Kidney epithelial cell (primary cell): ENCODE measurements at regions not wholly inside any gene's neighbourhood (a gene's known extent, or its start where the extent isn't known, plus 50 kb on each side); places are given as distances from the start of the nearest gene placed in this dataset.

ENCODE experiments used
- DNase-seq: peaks from one replicate; pipeline ENCODE4 v3.0.0-alpha.2; 2010; ENCODE audit warnings: low read depth
- H3K27me3 ChIP-seq: 2 replicates; pipeline ENCODE4 v1.6.0; 2011; ENCODE audit warnings: low read length; ENCODE audit not compliant: control insufficient read depth, insufficient read depth
- H3K36me3 ChIP-seq: 2 replicates; pipeline ENCODE4 v1.5.1; 2011; ENCODE audit warnings: low read length; ENCODE audit not compliant: control insufficient read depth, insufficient read depth
- H3K4me3 ChIP-seq: 2 replicates; pipeline ENCODE4 v1.5.1; 2011; ENCODE audit warnings: low read depth, mild to moderate bottlenecking, control low read depth, low read length
- TF ChIP-seq, protein P1 (sequence below): IDR thresholded peaks from 2 replicates; pipeline ENCODE4 v1.5.1; 2011; ENCODE audit warnings: mild to moderate bottlenecking, moderate library complexity, low read length, control low read depth, inconsistent platforms; ENCODE audit not compliant: insufficient read depth, poor library complexity, severe bottlenecking

DNA sequence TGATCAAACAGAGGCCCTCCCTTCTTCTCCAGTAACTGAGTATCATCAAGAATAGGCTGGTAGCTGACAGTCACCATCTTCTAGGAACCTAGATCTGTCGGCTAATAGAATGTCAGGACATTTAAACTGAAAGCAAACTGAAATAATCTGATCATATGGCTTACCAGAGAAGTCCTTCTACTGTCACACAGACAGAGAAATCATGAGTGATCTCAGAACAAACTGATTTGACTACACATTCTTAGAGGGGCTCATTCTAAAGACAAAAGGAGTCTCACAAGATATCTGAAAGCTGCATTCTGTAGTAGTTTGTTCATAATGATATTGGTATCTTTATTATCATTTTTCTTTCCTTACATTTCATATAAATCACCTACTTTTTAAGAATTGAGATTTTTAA lies 130.9 kb upstream of the ADCY1 start:
- Histone ChIP-seq H3K27me3 (no peaks in the 10 kb centered on the region), H3K36me3 (no peaks in the 10 kb centered on the region), H3K4me3 (no peak overlapping the region)
- DNase-seq: no peak
- TF ChIP-seq, protein P1, sequence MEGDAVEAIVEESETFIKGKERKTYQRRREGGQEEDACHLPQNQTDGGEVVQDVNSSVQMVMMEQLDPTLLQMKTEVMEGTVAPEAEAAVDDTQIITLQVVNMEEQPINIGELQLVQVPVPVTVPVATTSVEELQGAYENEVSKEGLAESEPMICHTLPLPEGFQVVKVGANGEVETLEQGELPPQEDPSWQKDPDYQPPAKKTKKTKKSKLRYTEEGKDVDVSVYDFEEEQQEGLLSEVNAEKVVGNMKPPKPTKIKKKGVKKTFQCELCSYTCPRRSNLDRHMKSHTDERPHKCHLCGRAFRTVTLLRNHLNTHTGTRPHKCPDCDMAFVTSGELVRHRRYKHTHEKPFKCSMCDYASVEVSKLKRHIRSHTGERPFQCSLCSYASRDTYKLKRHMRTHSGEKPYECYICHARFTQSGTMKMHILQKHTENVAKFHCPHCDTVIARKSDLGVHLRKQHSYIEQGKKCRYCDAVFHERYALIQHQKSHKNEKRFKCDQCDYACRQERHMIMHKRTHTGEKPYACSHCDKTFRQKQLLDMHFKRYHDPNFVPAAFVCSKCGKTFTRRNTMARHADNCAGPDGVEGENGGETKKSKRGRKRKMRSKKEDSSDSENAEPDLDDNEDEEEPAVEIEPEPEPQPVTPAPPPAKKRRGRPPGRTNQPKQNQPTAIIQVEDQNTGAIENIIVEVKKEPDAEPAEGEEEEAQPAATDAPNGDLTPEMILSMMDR: no peak

DNA sequence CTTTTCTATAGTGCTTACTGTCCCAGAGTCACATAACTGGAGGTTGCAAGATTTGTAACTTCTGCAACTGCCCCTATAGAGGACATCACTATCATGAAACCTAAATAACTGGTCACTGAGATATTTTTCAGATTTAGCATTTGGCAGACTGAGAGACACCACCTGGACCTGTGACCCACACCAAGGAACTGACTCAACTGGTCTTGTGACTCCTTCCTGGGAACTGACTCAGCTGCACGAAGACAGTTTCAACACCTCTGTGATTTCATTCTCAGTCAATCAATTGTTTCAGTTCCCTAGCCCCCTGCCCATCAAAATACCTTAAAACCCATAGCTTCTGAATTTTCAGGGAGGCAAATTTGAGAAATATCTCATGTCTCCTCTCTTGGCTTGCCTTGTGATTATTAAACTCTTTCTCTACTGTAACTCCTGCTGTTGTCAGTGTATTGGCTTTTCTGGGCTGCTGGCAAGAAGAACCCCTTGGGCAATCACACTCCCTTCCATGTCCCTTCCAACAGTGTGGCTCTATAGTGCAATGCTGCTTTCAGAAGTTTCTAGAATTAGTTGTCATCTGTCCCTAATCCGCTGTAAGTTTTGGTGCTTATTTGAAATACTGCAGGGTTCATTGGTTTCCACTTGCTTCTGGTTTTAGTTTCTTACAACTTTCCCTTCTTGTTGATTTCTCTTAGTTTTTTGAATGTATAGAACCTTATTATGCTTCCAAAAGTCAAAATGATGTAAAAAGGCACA lies 127.8 kb upstream of the ADCY1 start:
- Histone ChIP-seq H3K36me3 (no peaks in the 10 kb centered on the region), H3K4me3 (no peak overlapping the region), H3K27me3 (no peaks in the 10 kb centered on the region)
- TF ChIP-seq, protein P1: no peak
- peak; percentile 57 for DNase-seq

DNA sequence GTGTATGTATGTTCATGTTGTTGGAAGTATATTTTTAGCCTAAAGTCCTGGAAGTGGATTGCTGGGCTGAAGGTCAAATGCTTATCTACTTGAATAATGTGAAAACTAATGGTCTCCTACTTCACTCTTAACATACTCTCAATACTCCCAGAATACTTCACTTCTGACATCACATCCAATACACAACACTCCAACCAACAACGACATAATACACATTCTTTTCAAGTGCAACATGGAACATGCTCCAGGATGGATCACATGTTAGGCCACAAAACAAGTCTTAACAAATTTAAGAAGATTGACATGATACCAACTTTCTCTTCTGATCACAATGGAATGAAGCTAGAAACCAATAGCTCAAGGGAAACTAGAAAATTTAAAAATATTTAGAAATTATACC lies 126.9 kb upstream of the ADCY1 start:
- DNase-seq: no peak
- Histone ChIP-seq H3K4me3 (no peak overlapping the region), H3K27me3 (no peaks in the 10 kb centered on the region), H3K36me3 (no peaks in the 10 kb centered on the region)
- TF ChIP-seq, protein P1: no peak

- H3K27me3 ChIP-seq: no peaks in the 10 kb centered on the region
- H3K4me3 ChIP-seq: no peak overlapping the region
- DNase-seq: no peak
- TF ChIP-seq, protein P1: no peak
- no peaks in the 10 kb centered on the region for H3K36me3 ChIP-seq
Measured at GRCh38 chr7:45450571-45451204, 123.5 kb upstream of the ADCY1 start.

- Histone ChIP-seq H3K4me3 (no peak overlapping the region), H3K36me3 (no peaks in the 10 kb centered on the region), H3K27me3 (no peaks in the 10 kb centered on the region)
- DNase-seq: peak; percentile 7
- TF ChIP-seq, protein P1: no peak
Measured at GRCh38 chr7:45451342-45452035, 122.7 kb upstream of the ADCY1 start.
